Ureter (tissue), 1 donor: ENCODE measurements at regions not wholly inside any gene's neighbourhood (a gene's known extent, or its start where the extent isn't known, plus 50 kb on each side); places are given as distances from the start of the nearest gene placed in this dataset.

Experiments
- DNase-seq: peaks from one replicate; pipeline ENCODE4 v3.0.0-alpha.2; 2020; ENCODE audit warnings: low spot score
- donor health status: DM: yes; HTN: yes; CAD: no.

GRCh38 chr3:117399311-117400078, 689.9 kb downstream of the TUSC7 start:
- DNase-seq, result no peak

GRCh38 chr3:117400303-117400702, 690.7 kb downstream of the TUSC7 start:
- no peak for DNase-seq

GRCh38 chr3:117404141-117404540, 694.6 kb downstream of the TUSC7 start:
- DNase-seq, result no peak

- DNase-seq, result no peak
These were observed 695.2 kb downstream of the TUSC7 start for GRCh38 chr3:117404730-117405129.

GRCh38 chr3:117405359-117405758, 695.8 kb downstream of the TUSC7 start:
- no peak for DNase-seq

GRCh38 chr3:117407317-117407716, 697.7 kb downstream of the TUSC7 start:
- no peak for DNase-seq

- DNase-seq, result no peak
These were observed 699.2 kb downstream of the TUSC7 start for GRCh38 chr3:117408811-117409210.

GRCh38 chr3:117409256-117409655, 699.7 kb downstream of the TUSC7 start:
- DNase-seq, result no peak

- DNase-seq, result no peak
These were observed 700.3 kb downstream of the TUSC7 start for GRCh38 chr3:117409701-117410459.

GRCh38 chr3:117411971-117412370, 702.4 kb downstream of the TUSC7 start:
- no peak for DNase-seq

GRCh38 chr3:117417411-117417810, 707.8 kb downstream of the TUSC7 start:
- DNase-seq, result no peak

- DNase-seq, result no peak
These were observed 717.5 kb downstream of the TUSC7 start for GRCh38 chr3:117427081-117427480.

- no peak for DNase-seq
These were observed 723.8 kb downstream of the TUSC7 start for GRCh38 chr3:117433427-117433826.

GRCh38 chr3:117434661-117435412, 725.3 kb downstream of the TUSC7 start:
- no peak for DNase-seq

GRCh38 chr3:117435506-117435905, 725.9 kb downstream of the TUSC7 start:
- DNase-seq, result no peak

GRCh38 chr3:117439812-117440211, 730.2 kb downstream of the TUSC7 start:
- DNase-seq, result no peak

- DNase-seq, result no peak
These were observed 732.3 kb downstream of the TUSC7 start for GRCh38 chr3:117441851-117442250.

- DNase-seq, result no peak
These were observed 733.0 kb downstream of the TUSC7 start for GRCh38 chr3:117442566-117442965.

- DNase-seq, result no peak
These were observed 733.4 kb downstream of the TUSC7 start for GRCh38 chr3:117443014-117443413.

GRCh38 chr3:117444175-117444574, 734.6 kb downstream of the TUSC7 start:
- no peak for DNase-seq

GRCh38 chr3:117447419-117447818, 737.8 kb downstream of the TUSC7 start:
- no peak for DNase-seq

GRCh38 chr3:117450026-117450425, 740.4 kb downstream of the TUSC7 start:
- no peak for DNase-seq

- no peak for DNase-seq
These were observed 744.7 kb downstream of the TUSC7 start for GRCh38 chr3:117454254-117454653.
